ENCODE measurements at regions not wholly inside any gene's neighbourhood (a gene's known extent, or its start where the extent isn't known, plus 50 kb on each side); places are given as distances from the start of the nearest gene placed in this dataset.
"Not testable (repeated sequence)": the region's sequence is repeated elsewhere in the genome, so short reads cannot be mapped to it uniquely, and the experiment has no call there.

- Histone ChIP-seq H3K36me3 (ENCODE audit: insufficient read depth, low read length) (no peaks in the 10 kb centered on the region), H3K27ac (ENCODE audit: low read depth, low read length) (no peak overlapping the region), H3K79me2 (ENCODE audit: insufficient read depth, low read length) (no peaks in the 10 kb centered on the region), H4K20me1 (ENCODE audit: insufficient read depth, low read length) (no peaks in the 10 kb centered on the region), H3K4me3 (ENCODE audit: insufficient read depth, low read length) (no peak overlapping the region), H3K4me1 (ENCODE audit: insufficient read depth, low read length) (no peaks in the 10 kb centered on the region), H3K9me3 (ENCODE audit: low read depth, low read length) (no peaks in the 10 kb centered on the region), H2AFZ (ENCODE audit: low read length) (no peak overlapping the region), H3K4me2 (ENCODE audit: insufficient read depth, low read length) (no peak overlapping the region), H3K27me3 (ENCODE audit: insufficient read depth, low read length) (no peaks in the 10 kb centered on the region)
- DNase-seq (ENCODE audit: insufficient read length, low spot score, missing footprints) = no peak
- TF ChIP-seq CTCF (IDR thresholded peaks at IDR 0.05; ENCODE audit: extremely low read depth, low read depth, low read length) = no peak
These were observed 250.1 kb downstream of the ADGRD1 start for GRCh38 chr12:131203666-131204415.

GRCh38 chr12:131204416-131205274 is 250.9 kb downstream of the ADGRD1 start:
- no peaks in the 10 kb centered on the region for H3K9me3 ChIP-seq (ENCODE audit: low read depth, low read length)
- no peak overlapping the region for H3K4me2 ChIP-seq (ENCODE audit: insufficient read depth, low read length)
- no peaks in the 10 kb centered on the region for H3K36me3 ChIP-seq (ENCODE audit: insufficient read depth, low read length)
- no peak for TF ChIP-seq CTCF (IDR thresholded peaks at IDR 0.05; ENCODE audit: extremely low read depth, low read depth, low read length)
- no peaks in the 10 kb centered on the region for H4K20me1 ChIP-seq (ENCODE audit: insufficient read depth, low read length)
- no peaks in the 10 kb centered on the region for H3K27me3 ChIP-seq (ENCODE audit: insufficient read depth, low read length)
- no peak overlapping the region for H3K27ac ChIP-seq (ENCODE audit: low read depth, low read length)
- no peaks in the 10 kb centered on the region for H3K4me1 ChIP-seq (ENCODE audit: insufficient read depth, low read length)
- no peak overlapping the region for H2AFZ ChIP-seq (ENCODE audit: low read length)
- no peak for DNase-seq (ENCODE audit: insufficient read length, low spot score, missing footprints)
- no peak overlapping the region for H3K4me3 ChIP-seq (ENCODE audit: insufficient read depth, low read length)
- H3K79me2 ChIP-seq (ENCODE audit: insufficient read depth, low read length) = no peaks in the 10 kb centered on the region

- not testable (repeated sequence) for H3K27ac ChIP-seq (ENCODE audit: low read depth, low read length); H3K9me3 ChIP-seq (ENCODE audit: low read depth, low read length); DNase-seq (ENCODE audit: insufficient read length, low spot score, missing footprints); H3K4me2 ChIP-seq (ENCODE audit: insufficient read depth, low read length); H3K4me3 ChIP-seq (ENCODE audit: insufficient read depth, low read length); H4K20me1 ChIP-seq (ENCODE audit: insufficient read depth, low read length); H3K36me3 ChIP-seq (ENCODE audit: insufficient read depth, low read length); H2AFZ ChIP-seq (ENCODE audit: low read length); H3K4me1 ChIP-seq (ENCODE audit: insufficient read depth, low read length); H3K27me3 ChIP-seq (ENCODE audit: insufficient read depth, low read length); H3K79me2 ChIP-seq (ENCODE audit: insufficient read depth, low read length)
These were observed 251.7 kb downstream of the ADGRD1 start for GRCh38 chr12:131205275-131205933.

GRCh38 chr12:131206630-131207299 is 253.1 kb downstream of the ADGRD1 start:
- H3K27me3 ChIP-seq (ENCODE audit: insufficient read depth, low read length); H3K4me3 ChIP-seq (ENCODE audit: insufficient read depth, low read length); H3K79me2 ChIP-seq (ENCODE audit: insufficient read depth, low read length); H3K36me3 ChIP-seq (ENCODE audit: insufficient read depth, low read length); DNase-seq (ENCODE audit: insufficient read length, low spot score, missing footprints); H3K4me1 ChIP-seq (ENCODE audit: insufficient read depth, low read length); H3K4me2 ChIP-seq (ENCODE audit: insufficient read depth, low read length); H2AFZ ChIP-seq (ENCODE audit: low read length); H4K20me1 ChIP-seq (ENCODE audit: insufficient read depth, low read length); H3K9me3 ChIP-seq (ENCODE audit: low read depth, low read length); H3K27ac ChIP-seq (ENCODE audit: low read depth, low read length): not testable (repeated sequence)

- H3K36me3 ChIP-seq (ENCODE audit: insufficient read depth, low read length); H4K20me1 ChIP-seq (ENCODE audit: insufficient read depth, low read length); H3K9me3 ChIP-seq (ENCODE audit: low read depth, low read length); H3K4me1 ChIP-seq (ENCODE audit: insufficient read depth, low read length); H3K79me2 ChIP-seq (ENCODE audit: insufficient read depth, low read length); H3K27me3 ChIP-seq (ENCODE audit: insufficient read depth, low read length); H3K4me3 ChIP-seq (ENCODE audit: insufficient read depth, low read length); H2AFZ ChIP-seq (ENCODE audit: low read length); DNase-seq (ENCODE audit: insufficient read length, low spot score, missing footprints); H3K4me2 ChIP-seq (ENCODE audit: insufficient read depth, low read length); H3K27ac ChIP-seq (ENCODE audit: low read depth, low read length): not testable (repeated sequence)
These were observed 253.6 kb downstream of the ADGRD1 start for GRCh38 chr12:131207300-131207660.

GRCh38 chr12:131207841-131208240 is 254.1 kb downstream of the ADGRD1 start:
- H3K27ac ChIP-seq (ENCODE audit: low read depth, low read length); DNase-seq (ENCODE audit: insufficient read length, low spot score, missing footprints); H3K36me3 ChIP-seq (ENCODE audit: insufficient read depth, low read length); H3K79me2 ChIP-seq (ENCODE audit: insufficient read depth, low read length); H3K27me3 ChIP-seq (ENCODE audit: insufficient read depth, low read length); H2AFZ ChIP-seq (ENCODE audit: low read length); H3K4me2 ChIP-seq (ENCODE audit: insufficient read depth, low read length); H3K9me3 ChIP-seq (ENCODE audit: low read depth, low read length); H4K20me1 ChIP-seq (ENCODE audit: insufficient read depth, low read length); H3K4me1 ChIP-seq (ENCODE audit: insufficient read depth, low read length); H3K4me3 ChIP-seq (ENCODE audit: insufficient read depth, low read length): not testable (repeated sequence)

All from osteoblast (primary cell).